Glutamatergic neuron (in vitro differentiated cells): ENCODE measurements at regions not wholly inside any gene's neighbourhood (a gene's known extent, or its start where the extent isn't known, plus 50 kb on each side); places are given as distances from the start of the nearest gene placed in this dataset.
"Not testable (repeated sequence)": the region's sequence is repeated elsewhere in the genome, so short reads cannot be mapped to it uniquely, and the experiment has no call there.

Experiments used
- DNase-seq: peaks from one replicate; pipeline ENCODE4 v3.0.0; 2022
- H3K27ac Mint-ChIP-seq: one replicate; pipeline ENCODE4 v1.8.0; 2020; ENCODE audit warnings: mild to moderate bottlenecking, mixed read lengths, inconsistent platforms; ENCODE audit not compliant: unreplicated experiment
- H3K27me3 Mint-ChIP-seq: one replicate; pipeline ENCODE4 v1.8.0; 2020; ENCODE audit warnings: mild to moderate bottlenecking, moderate library complexity, mixed read lengths, inconsistent platforms; ENCODE audit not compliant: unreplicated experiment
- H3K36me3 Mint-ChIP-seq: one replicate; pipeline ENCODE4 v1.8.0; 2020; ENCODE audit warnings: mild to moderate bottlenecking, mixed read lengths, inconsistent platforms; ENCODE audit not compliant: unreplicated experiment
- H3K4me1 Mint-ChIP-seq: one replicate; pipeline ENCODE4 v1.8.0; 2020; ENCODE audit warnings: mild to moderate bottlenecking, low read depth, mixed read lengths, inconsistent platforms; ENCODE audit not compliant: unreplicated experiment
- H3K4me3 Mint-ChIP-seq: one replicate; pipeline ENCODE4 v1.8.0; 2020; ENCODE audit warnings: mild to moderate bottlenecking, mixed read lengths, inconsistent platforms; ENCODE audit not compliant: unreplicated experiment
- H3K9me3 Mint-ChIP-seq: one replicate; pipeline ENCODE4 v1.8.0; 2020; ENCODE audit warnings: mild to moderate bottlenecking, moderate library complexity, mixed read lengths, inconsistent platforms; ENCODE audit not compliant: unreplicated experiment
- TF ChIP-seq, protein P1 (sequence below): fragments of 200-600 bp; sonication (generic); IDR thresholded peaks from one replicate; pipeline ENCODE4 v1.5.0; 2021; ENCODE audit not compliant: partially characterized antibody, unreplicated experiment

DNA sequence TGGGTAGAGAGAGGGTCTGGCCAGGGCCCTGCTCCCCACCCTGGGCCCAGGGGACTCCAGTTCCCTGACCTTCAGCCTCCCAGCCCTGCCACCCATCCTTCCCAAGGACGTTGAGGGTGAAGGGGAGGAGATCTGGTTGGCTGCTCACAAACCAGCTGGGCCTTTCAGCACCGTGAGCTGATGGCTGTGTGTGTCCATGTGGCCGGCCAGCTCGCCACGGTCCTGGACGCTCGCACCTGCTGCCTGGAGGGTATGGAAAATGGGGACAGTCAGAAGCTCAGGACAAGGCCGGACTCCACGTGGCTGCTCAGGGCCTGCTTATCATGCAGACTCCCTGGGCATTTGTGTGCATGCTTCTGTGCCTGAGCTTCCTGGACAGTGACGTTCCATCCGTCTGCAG lies 110.3 kb downstream of the NPIPB11 start:
- H3K36me3 Mint-ChIP-seq, H3K4me3 Mint-ChIP-seq, H3K27ac Mint-ChIP-seq, DNase-seq, H3K9me3 Mint-ChIP-seq: not testable (repeated sequence)
- H3K27me3 Mint-ChIP-seq: peaks cover 11% of the 10 kb centered on the region
- peaks cover 11% of the 10 kb centered on the region for H3K4me1 Mint-ChIP-seq

DNA sequence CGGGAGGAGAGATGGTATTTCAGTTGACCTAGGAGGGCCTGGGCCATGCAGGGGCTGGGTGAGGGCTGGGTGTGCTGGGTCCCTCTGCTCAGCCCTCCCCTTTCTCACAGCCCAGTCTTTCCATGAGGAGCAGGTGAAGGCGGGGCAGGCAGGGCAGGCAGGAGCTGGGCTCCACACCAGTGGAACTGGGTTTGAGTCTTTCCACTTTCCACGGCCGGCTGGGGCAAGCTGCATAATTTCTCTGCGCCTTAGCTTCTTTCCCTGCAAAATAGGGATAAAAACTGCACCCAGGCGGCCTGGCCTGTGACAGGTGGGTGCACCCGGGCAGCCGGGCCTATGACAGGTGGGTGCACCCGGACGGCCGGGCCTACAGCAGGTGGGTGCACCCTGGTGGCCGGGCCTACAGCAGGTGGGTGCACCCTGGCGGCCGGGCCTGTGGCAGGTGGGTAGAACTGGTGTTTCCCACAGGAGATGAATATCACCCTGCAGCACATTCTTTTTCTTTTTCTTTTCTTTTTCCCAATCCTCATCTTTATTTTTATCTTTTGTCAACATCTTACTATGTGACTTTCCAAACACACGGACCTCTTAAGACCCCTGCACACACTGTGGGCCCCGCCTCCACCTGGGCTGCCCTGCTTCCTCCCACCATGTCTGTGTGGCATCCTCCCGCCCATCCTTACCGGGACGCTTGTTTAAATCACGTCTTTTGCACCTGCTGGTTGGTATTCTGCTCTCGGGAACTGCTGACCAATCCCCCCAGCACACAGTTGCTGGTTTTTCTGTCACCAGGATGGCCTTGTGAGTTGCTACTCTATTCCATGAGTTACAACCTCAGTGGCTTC lies 111.3 kb downstream of the NPIPB11 start:
- not testable (repeated sequence) for DNase-seq, H3K4me1 Mint-ChIP-seq, H3K27ac Mint-ChIP-seq, H3K36me3 Mint-ChIP-seq, H3K4me3 Mint-ChIP-seq, H3K9me3 Mint-ChIP-seq
- H3K27me3 Mint-ChIP-seq: peaks cover 11% of the 10 kb centered on the region

DNA sequence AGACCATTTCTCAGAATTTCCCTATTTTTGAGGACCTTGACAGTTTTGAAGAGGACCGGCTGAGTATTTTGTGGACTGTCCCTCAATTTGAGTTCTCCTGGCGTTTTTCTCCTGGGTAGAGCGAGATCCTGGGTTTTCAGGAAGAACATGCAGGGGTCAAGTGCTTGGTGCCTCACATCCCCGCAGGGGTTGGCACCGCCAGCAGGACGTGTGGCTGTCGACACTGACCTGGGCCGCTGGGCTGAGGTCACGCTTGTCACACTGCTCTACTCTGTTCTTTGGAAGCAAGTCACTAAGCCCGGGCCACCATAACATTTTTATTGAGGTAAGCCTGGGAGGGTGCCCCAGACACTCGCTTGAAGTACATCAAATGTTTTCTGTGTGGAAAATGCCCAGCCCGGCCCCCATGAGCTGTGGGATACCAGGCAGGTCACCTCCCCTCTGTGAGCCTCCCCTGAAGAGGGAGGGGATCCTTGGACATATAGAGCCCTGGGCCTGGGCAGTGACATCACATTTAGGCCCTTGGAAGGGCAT lies 112.0 kb downstream of the NPIPB11 start:
- H3K4me3 Mint-ChIP-seq, H3K36me3 Mint-ChIP-seq, H3K4me1 Mint-ChIP-seq, H3K27ac Mint-ChIP-seq, H3K9me3 Mint-ChIP-seq, DNase-seq: not testable (repeated sequence)
- H3K27me3 Mint-ChIP-seq: peaks cover 11% of the 10 kb centered on the region

DNA sequence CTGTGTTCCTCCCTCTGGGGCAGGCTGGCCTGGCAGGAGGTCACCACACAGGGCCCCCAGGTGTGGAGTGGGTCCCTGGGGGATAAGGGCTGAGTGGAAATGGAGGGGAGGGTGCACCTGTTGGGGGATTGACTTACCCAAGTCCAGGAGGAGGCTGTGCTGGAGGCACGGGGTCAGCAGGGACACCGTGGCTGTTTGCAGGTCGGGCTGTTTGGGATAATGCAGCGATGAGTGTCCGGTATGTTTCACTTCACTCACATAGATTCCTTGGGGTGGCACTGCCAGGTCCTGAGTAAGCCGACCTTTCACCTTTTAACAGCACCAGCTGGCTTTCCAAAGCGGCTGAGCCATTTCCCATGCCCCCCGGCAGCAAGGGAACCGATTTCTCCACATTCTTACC lies 113.0 kb downstream of the NPIPB11 start:
- H3K27me3 Mint-ChIP-seq, H3K9me3 Mint-ChIP-seq, H3K36me3 Mint-ChIP-seq, H3K27ac Mint-ChIP-seq, H3K4me3 Mint-ChIP-seq, DNase-seq: not testable (repeated sequence)
- peaks cover 11% of the 10 kb centered on the region for H3K4me1 Mint-ChIP-seq

DNA sequence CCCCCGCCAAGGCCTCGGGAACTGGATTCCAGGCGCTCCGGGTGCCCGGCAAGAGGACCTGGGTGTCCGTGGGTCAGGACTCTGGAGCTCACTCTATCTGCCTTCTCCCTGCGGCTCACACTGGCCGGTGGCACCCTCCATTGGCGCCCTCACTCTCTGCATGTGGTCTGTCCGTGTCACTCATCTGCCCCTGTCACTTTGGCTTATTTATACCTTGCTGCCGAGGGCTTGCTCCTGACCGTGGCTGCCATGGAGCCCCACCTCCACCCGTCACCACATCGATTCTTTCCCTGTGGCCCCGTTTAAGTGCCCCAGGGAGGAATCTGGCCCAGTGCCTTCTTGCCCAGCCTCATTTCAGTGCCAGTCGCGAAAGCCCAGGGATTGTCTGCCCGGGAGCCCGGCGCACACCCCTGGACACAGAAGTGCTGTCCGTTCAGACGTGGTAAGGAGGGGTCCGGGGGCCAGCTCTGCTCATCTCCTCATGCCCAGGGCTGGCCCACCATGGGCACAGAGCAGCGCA lies 113.5 kb downstream of the NPIPB11 start:
- not testable (repeated sequence) for H3K27ac Mint-ChIP-seq, H3K27me3 Mint-ChIP-seq, DNase-seq, H3K36me3 Mint-ChIP-seq, H3K9me3 Mint-ChIP-seq, H3K4me3 Mint-ChIP-seq
- H3K4me1 Mint-ChIP-seq: peaks cover 12% of the 10 kb centered on the region

DNA sequence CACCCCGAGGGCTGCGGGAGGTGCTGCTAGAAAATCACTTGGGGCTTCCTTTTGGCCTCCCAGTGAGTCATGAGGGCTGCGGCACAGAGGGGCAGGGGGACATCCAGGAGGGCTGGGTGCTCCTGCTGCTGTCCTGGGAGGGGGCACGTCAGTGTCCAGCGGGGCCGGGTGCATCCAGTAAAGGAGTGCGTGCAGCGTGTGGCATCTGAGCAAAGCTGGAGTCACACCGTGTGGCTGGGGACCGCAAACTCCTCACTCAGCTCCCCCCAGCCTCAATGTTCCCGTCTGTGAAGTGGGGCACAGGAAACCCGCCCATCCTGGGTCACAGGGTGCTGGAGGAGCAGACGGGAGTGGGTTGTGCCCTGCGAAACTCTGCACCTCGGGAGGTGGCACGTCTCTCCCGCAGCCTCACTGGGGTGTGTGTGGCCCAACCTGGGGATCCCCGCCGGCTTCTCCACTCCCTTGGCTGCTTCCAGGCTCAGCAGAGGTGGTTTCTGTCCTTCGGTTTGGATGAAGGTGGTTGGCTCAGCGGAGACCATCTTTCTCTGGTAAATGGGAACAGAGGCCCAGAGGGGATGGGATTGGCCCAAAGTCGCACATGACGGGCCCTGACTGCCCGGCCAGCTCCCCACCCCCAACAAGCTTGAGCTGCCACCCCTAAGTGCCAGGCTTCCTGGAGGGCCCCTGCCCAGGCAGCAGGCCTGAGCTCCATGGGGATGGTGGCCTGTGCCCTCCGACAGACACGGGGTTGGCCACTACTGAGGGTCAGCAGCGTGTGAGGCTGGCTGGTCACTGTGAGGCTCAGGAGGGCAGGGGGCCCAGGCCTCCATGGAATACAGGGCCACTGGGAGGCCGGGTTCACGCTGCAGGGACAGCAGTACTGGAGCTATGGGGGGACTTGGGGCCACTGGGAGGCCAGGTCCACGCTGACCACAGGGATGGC lies 114.9 kb downstream of the NPIPB11 start:
- not testable (repeated sequence) for H3K9me3 Mint-ChIP-seq, H3K36me3 Mint-ChIP-seq, H3K27ac Mint-ChIP-seq, H3K4me3 Mint-ChIP-seq, DNase-seq, H3K27me3 Mint-ChIP-seq
- H3K4me1 Mint-ChIP-seq: peaks cover 16% of the 10 kb centered on the region

DNA sequence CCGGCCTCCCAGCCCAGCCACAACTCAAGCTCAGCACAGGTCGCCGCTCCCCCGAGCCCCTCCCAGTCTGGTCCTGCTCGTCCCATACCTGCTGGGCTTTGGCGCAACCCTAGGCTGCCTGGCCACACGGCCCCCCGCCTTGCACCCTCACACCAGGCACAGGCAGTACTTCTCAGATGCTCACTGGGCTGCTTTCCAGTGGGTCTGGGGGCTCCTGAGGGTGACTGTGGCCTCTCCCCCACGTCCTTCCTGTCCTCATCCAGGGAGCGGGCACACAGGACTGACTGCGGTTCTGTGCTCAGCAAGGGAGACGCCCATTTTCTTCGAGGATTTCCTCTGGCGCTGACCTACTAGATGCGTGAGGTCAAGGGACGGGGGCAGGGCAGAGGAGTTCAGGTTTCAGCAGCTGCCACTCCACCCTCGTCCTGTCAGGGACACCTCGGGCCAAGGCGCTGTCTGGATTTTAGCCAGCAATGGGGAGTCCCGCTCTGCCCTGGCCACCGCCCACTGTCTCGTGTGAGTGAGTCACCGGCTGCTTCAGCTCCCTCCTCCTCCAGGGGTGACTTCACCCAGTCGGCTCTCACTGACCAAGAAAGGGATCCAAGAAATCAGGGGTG lies 115.8 kb downstream of the NPIPB11 start:
- H3K4me1 Mint-ChIP-seq: peaks cover 17% of the 10 kb centered on the region
- TF ChIP-seq, protein P1, sequence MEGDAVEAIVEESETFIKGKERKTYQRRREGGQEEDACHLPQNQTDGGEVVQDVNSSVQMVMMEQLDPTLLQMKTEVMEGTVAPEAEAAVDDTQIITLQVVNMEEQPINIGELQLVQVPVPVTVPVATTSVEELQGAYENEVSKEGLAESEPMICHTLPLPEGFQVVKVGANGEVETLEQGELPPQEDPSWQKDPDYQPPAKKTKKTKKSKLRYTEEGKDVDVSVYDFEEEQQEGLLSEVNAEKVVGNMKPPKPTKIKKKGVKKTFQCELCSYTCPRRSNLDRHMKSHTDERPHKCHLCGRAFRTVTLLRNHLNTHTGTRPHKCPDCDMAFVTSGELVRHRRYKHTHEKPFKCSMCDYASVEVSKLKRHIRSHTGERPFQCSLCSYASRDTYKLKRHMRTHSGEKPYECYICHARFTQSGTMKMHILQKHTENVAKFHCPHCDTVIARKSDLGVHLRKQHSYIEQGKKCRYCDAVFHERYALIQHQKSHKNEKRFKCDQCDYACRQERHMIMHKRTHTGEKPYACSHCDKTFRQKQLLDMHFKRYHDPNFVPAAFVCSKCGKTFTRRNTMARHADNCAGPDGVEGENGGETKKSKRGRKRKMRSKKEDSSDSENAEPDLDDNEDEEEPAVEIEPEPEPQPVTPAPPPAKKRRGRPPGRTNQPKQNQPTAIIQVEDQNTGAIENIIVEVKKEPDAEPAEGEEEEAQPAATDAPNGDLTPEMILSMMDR: no peak
- H3K27me3 Mint-ChIP-seq: peaks cover 8% of the 10 kb centered on the region
- H3K4me3 Mint-ChIP-seq: no peak overlapping the region
- peaks cover 4% of the 10 kb centered on the region for H3K36me3 Mint-ChIP-seq
- H3K9me3 Mint-ChIP-seq: peaks cover 2% of the 10 kb centered on the region
- H3K27ac Mint-ChIP-seq: no peak overlapping the region
- peak; percentile 63 for DNase-seq

DNA sequence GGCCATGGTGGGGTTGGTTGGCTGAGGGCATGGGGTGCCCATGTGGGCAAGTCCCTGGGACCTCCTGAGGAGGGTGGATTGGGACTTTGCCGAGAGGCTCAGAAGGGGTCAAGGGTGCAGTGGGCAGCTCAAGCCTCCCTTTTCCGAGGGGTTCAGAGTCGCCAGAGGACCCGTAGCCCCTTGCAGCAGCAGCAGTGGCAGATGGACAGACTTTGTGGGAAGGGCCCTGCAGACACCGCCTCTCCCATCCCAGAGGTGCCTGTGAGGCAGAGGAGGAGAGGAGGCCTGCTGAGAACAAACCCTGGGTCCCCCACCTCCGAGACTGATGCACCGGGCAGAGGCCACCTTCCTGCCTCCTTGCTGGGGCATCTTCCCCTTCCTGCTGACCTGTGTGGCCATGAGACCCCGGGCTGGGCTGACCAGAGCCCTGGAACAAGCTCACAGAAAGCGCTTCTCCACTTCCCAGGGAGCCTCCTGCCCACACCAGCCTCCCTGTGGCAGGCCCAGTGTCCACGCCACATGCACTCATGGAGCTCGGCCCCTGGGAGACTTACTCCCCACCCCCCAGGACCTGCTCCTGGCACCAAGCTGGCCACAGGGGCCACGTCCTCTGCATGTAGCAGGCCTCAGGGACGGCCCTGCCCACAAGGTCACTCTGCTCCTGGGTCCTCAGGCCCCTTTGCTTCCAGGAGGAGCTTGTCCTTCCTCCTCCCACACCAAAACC lies 116.8 kb downstream of the NPIPB11 start:
- DNase-seq, H3K9me3 Mint-ChIP-seq, H3K27me3 Mint-ChIP-seq, H3K36me3 Mint-ChIP-seq, H3K4me3 Mint-ChIP-seq, H3K27ac Mint-ChIP-seq: not testable (repeated sequence)
- peaks cover 18% of the 10 kb centered on the region for H3K4me1 Mint-ChIP-seq

DNA sequence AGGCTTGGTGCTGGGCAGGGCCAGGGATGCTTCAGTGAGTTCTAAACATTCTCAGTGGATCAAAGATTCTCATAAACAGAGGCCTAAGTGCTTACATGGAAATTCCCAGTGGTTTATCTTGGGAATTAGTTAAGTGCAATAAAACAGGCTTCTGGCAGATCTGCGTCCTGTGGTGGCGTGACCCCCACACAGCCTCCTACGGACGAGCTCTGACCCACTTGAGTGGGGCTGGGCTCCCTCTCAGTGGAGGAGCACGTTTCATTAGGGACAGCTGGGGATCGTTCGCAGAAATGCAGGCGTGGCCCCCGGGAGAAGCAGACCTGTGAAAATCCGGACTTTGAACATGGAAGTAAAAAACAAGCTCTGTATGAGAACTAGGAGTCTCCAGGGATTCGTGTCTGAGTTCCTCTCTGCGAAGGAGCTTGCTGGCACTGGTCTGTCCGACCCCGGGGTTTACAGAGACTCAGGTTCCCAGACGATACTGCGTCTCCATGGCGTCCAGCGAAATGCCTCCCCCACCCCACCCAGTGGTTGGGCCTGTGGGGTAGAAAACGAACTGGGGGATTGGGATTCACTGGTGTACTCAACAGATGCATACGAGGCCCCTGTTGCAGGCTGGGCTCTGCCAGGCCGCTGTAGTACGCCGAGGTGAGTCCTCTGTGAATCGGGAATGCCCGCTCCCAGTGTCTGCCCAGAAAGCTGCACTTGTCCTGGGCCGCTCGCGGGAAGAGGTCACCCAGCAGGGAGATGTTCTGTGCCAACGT lies 117.6 kb downstream of the NPIPB11 start:
- DNase-seq, H3K36me3 Mint-ChIP-seq, H3K27me3 Mint-ChIP-seq, H3K9me3 Mint-ChIP-seq: not testable (repeated sequence)
- Mint-ChIP-seq H3K27ac (peak overlapping the region; percentile 62), H3K4me3 (peak overlapping the region; percentile 67), H3K4me1 (peaks cover 20% of the 10 kb centered on the region)
